Mucosa of descending colon (tissue), 3 donors: ENCODE measurements at regions not wholly inside any gene's neighbourhood (a gene's known extent, or its start where the extent isn't known, plus 50 kb on each side); places are given as distances from the start of the nearest gene placed in this dataset.

Source experiments
- ATAC-seq: fragments of 200-7000 bp; cut with Tn5 transposase; one replicate; pipeline ENCODE4 v1.9.1; 2020; ENCODE audit warnings: mild to moderate bottlenecking, moderate library complexity
- DNase-seq, 3 donors: peaks; one replicate each; pipeline ENCODE4 v3.0.0-alpha.2; 2020
- H3K36me3 ChIP-seq: fragments of 200-600 bp; one replicate; pipeline ENCODE4 v1.8.0; 2021; ENCODE audit warnings: low read depth, mild to moderate bottlenecking
- H3K4me1 ChIP-seq: fragments of 200-600 bp; one replicate; pipeline ENCODE4 v1.8.0; 2021; ENCODE audit warnings: low read depth, mild to moderate bottlenecking
- H3K4me3 ChIP-seq: fragments of 200-600 bp; one replicate; pipeline ENCODE4 v1.8.0; 2021; ENCODE audit warnings: mild to moderate bottlenecking
- H3K9me3 ChIP-seq: fragments of 200-600 bp; one replicate; pipeline ENCODE4 v1.8.0; 2021; ENCODE audit warnings: mild to moderate bottlenecking
- intact Hi-C, 2 donors: fragments of 100-400 bp; cut with DNase I in 1 of 2; cut with micrococcal nuclease in 1 of 2; formaldehyde crosslinking; loops; one replicate each; pipeline versions ENCODE4 v1.11.0 to v1.11.1; 2022; cut with DNase I, micrococcal nuclease
- TF ChIP-seq, protein P1 (sequence below): fragments of 200-600 bp; IDR thresholded peaks from one replicate; pipeline ENCODE4 v1.8.0; 2022; ENCODE audit warnings: antibody characterized with exemption, mild to moderate bottlenecking
- donor health status: DM: no; HTN: no; CAD: no; lungs with moderate emphysema.
- donor health status: DM: no; HTN: no; CAD: no.
- donor health status: DM: no; HTN: yes; CAD: no.

GRCh38 chr7:124388751-124389150 is 355.9 kb upstream of the TMEM229A start:
- DNase-seq (no peak), ATAC-seq (no peak)
- no peaks in the 10 kb centered on the region for H3K36me3 ChIP-seq
- H3K4me3 ChIP-seq = no peak overlapping the region
- H3K4me1 ChIP-seq = no peaks in the 10 kb centered on the region
- intact Hi-C loops = no loop called here
- TF ChIP-seq, protein P1, sequence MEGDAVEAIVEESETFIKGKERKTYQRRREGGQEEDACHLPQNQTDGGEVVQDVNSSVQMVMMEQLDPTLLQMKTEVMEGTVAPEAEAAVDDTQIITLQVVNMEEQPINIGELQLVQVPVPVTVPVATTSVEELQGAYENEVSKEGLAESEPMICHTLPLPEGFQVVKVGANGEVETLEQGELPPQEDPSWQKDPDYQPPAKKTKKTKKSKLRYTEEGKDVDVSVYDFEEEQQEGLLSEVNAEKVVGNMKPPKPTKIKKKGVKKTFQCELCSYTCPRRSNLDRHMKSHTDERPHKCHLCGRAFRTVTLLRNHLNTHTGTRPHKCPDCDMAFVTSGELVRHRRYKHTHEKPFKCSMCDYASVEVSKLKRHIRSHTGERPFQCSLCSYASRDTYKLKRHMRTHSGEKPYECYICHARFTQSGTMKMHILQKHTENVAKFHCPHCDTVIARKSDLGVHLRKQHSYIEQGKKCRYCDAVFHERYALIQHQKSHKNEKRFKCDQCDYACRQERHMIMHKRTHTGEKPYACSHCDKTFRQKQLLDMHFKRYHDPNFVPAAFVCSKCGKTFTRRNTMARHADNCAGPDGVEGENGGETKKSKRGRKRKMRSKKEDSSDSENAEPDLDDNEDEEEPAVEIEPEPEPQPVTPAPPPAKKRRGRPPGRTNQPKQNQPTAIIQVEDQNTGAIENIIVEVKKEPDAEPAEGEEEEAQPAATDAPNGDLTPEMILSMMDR = no peak
- no peaks in the 10 kb centered on the region for H3K9me3 ChIP-seq

DNA sequence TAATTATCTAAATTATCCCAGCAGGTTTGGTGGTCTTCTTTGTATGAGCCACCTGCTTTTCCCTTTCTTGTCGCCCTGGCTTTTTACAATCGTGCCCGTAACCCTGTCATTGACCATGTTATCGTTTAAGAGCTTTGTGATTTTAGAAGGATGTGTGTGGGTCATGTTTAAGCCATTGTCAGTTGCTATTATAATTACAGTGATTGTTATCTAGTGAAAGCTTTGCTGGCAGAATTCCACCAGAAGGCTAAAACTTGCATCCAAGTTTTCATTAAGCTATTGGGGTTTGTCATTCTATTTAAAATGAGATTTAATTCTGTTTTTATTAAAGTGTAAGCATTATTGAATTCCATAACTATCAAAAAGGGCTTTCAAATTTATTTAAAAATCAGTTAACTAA is 354.2 kb upstream of the TMEM229A start:
- ATAC-seq = no peak
- TF ChIP-seq, protein P1 = no peak
- H3K36me3 ChIP-seq = no peaks in the 10 kb centered on the region
- no peaks in the 10 kb centered on the region for H3K4me1 ChIP-seq
- H3K9me3 ChIP-seq = no peaks in the 10 kb centered on the region
- H3K4me3 ChIP-seq = no peak overlapping the region
- intact Hi-C loops = no loop called here
- no peak for DNase-seq

DNA sequence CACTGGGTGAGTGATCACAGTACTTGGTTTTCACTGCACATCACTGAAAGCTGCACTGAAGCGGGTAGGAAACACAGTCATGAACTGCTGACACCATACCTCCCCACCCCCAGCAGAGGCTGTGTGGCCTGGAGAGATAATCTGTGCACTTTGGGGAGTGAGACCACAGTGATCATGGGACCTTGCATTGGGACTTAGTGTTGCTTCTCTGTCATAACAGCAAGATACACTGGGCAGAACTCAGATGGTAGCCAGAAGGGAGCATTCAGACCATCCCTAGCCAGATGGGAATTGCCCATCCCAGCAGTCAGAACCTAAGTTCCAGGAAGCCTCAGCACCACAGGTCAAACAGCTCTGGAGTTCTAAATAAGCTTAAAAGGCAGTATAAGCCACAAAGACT is 346.4 kb upstream of the TMEM229A start:
- TF ChIP-seq, protein P1 = no peak
- intact Hi-C loops = no loop called here
- Histone ChIP-seq H3K4me1 (no peaks in the 10 kb centered on the region), H3K4me3 (no peak overlapping the region), H3K36me3 (no peaks in the 10 kb centered on the region), H3K9me3 (no peaks in the 10 kb centered on the region)
- ATAC-seq = no peak
- no peak for DNase-seq

GRCh38 chr7:124376111-124376510 is 343.2 kb upstream of the TMEM229A start:
- ATAC-seq = no peak
- Histone ChIP-seq H3K4me3 (no peak overlapping the region), H3K36me3 (no peaks in the 10 kb centered on the region), H3K9me3 (no peaks in the 10 kb centered on the region), H3K4me1 (no peaks in the 10 kb centered on the region)
- no peak for DNase-seq
- TF ChIP-seq, protein P1 = no peak
- intact Hi-C loops = no loop called here

GRCh38 chr7:124375391-124375790 is 342.5 kb upstream of the TMEM229A start:
- no peak overlapping the region for H3K4me3 ChIP-seq
- no peaks in the 10 kb centered on the region for H3K36me3 ChIP-seq
- intact Hi-C loops = no loop called here
- no peak for DNase-seq
- ATAC-seq = no peak
- no peaks in the 10 kb centered on the region for H3K9me3 ChIP-seq
- H3K4me1 ChIP-seq = no peaks in the 10 kb centered on the region
- TF ChIP-seq, protein P1 = no peak

GRCh38 chr7:124369310-124369709 is 336.4 kb upstream of the TMEM229A start:
- no peak for DNase-seq

More at GRCh38 chr7:124369310-124369709, 336.4 kb upstream of the TMEM229A start:
- Histone ChIP-seq H3K36me3 (no peaks in the 10 kb centered on the region), H3K9me3 (no peaks in the 10 kb centered on the region), H3K4me1 (no peaks in the 10 kb centered on the region), H3K4me3 (no peak overlapping the region)
- intact Hi-C loops = no loop called here
- TF ChIP-seq, protein P1 = no peak
- no peak for ATAC-seq
